Immature natural killer cell (primary cell): ENCODE measurements at regions not wholly inside any gene's neighbourhood (a gene's known extent, or its start where the extent isn't known, plus 50 kb on each side); places are given as distances from the start of the nearest gene placed in this dataset.

Experiments used
- DNase-seq, 3 donors: peaks; one replicate each; pipeline ENCODE4 v3.0.0; 2022; ENCODE audit warnings: mixed read lengths in 1 of 3
- H3K27ac Mint-ChIP-seq, 6 donors: one replicate each; pipeline ENCODE4 v1.8.0; 2020; ENCODE audit warnings: mixed read lengths in 6 of 6, mild to moderate bottlenecking in 5 of 6, inconsistent platforms in 4 of 6, moderate library complexity in 3 of 6
- H3K27me3 Mint-ChIP-seq, 3 donors: one replicate each; pipeline ENCODE4 v1.8.0; 2020 to 2021; ENCODE audit warnings: low read depth in 3 of 3, mild to moderate bottlenecking in 3 of 3, mixed read lengths in 3 of 3, moderate library complexity in 3 of 3, inconsistent platforms in 1 of 3
- H3K36me3 Mint-ChIP-seq, 3 donors: one replicate each; pipeline ENCODE4 v1.8.0; 2020; ENCODE audit warnings: mixed read lengths in 3 of 3, inconsistent platforms in 2 of 3, mild to moderate bottlenecking in 2 of 3
- H3K4me1 Mint-ChIP-seq, 2 donors: one replicate each; pipeline ENCODE4 v1.8.0; 2020; ENCODE audit warnings: inconsistent platforms in 2 of 2, mild to moderate bottlenecking in 2 of 2, mixed read lengths in 2 of 2, moderate library complexity in 1 of 2
- H3K4me3 Mint-ChIP-seq, 5 donors: one replicate each; pipeline ENCODE4 v1.8.0; 2020; ENCODE audit warnings: mild to moderate bottlenecking in 5 of 5, mixed read lengths in 5 of 5, inconsistent platforms in 3 of 5, moderate library complexity in 3 of 5
- H3K9me3 Mint-ChIP-seq, 6 donors: one replicate each; pipeline ENCODE4 v1.8.0; 2020; ENCODE audit warnings: mild to moderate bottlenecking in 6 of 6, mixed read lengths in 6 of 6, inconsistent platforms in 4 of 6, moderate library complexity in 3 of 6

DNA sequence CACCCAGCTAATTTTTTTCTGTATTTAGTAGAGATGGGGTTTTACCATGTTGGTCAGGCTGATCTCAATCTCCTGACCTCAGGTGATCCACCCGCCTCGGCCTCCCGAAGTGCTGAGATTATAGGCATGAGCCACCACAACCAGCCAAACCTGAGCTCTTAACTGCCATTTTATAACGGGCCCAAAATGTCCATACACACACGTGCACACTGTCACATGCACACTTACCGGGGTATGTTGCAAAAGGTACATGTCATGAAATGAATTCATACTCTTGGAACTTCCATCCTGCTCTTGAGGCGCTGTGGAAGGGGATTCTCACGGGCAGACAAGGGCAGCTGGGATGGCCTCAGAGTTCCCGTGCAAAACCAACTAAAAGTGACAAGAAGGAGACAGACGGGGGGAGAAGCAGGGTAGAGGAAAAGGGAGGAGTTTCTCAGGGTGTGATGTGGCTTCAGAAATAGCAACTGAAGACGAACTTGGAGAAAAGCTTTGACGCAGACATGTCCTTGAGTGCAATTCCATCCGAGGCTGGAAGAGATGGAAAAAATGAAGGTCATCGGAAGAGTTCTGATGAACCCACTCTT, 110.9 kb downstream of the BDH1 start:
- H3K4me1 Mint-ChIP-seq, result no peaks in the 10 kb centered on the region
- H3K36me3 Mint-ChIP-seq, result no peaks in the 10 kb centered on the region
- H3K4me3 Mint-ChIP-seq, result no peak overlapping the region
- no peak for DNase-seq
- no peak overlapping the region for H3K27ac Mint-ChIP-seq
- peaks cover 8 to 14% (median 13%) of the 10 kb centered on the region in 3 donors for H3K27me3 Mint-ChIP-seq
- peaks cover 0 to 1% (median 0%) of the 10 kb centered on the region in 6 donors for H3K9me3 Mint-ChIP-seq

- Mint-ChIP-seq H3K27me3 (peaks cover 8 to 11% (median 10%) of the 10 kb centered on the region in 3 donors), H3K27ac (no peak overlapping the region), H3K9me3 (peaks cover 0 to 1% (median 0%) of the 10 kb centered on the region in 6 donors), H3K36me3 (no peaks in the 10 kb centered on the region), H3K4me3 (no peak overlapping the region), H3K4me1 (no peaks in the 10 kb centered on the region)
- DNase-seq, result no peak
Measured at GRCh38 chr3:197443506-197443905, 112.3 kb downstream of the BDH1 start.

- Mint-ChIP-seq H3K9me3 (peaks cover 0 to 1% (median 0%) of the 10 kb centered on the region in 6 donors), H3K4me1 (no peaks in the 10 kb centered on the region), H3K27ac (no peak overlapping the region), H3K27me3 (peaks cover 8 to 11% (median 9%) of the 10 kb centered on the region in 3 donors), H3K36me3 (no peaks in the 10 kb centered on the region), H3K4me3 (no peak overlapping the region)
- DNase-seq, result no peak
Measured at GRCh38 chr3:197440717-197441303, 115.0 kb downstream of the BDH1 start.

DNA sequence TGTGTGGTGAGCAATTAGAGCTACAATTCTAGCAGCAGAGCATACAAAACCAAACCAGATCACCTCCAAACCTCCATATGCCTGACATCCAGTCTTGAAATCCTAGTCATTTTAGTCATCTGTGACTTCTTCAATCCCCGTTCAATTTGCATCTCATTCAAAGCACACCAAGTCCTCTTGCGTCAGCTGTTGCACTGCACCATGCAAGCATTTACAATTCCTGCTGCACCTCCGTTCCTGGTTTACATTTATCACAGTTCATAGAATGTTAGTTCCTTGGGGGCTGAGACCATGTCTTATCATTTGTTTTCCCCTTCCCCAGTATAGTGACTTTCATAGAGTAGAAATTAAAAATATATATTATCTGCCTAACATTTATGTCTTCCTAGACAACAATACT, 116.9 kb downstream of the BDH1 start:
- Mint-ChIP-seq H3K4me1 (no peaks in the 10 kb centered on the region), H3K4me3 (no peak overlapping the region), H3K36me3 (no peaks in the 10 kb centered on the region), H3K27me3 (peaks cover 7 to 9% (median 8%) of the 10 kb centered on the region in 3 donors), H3K27ac (no peak overlapping the region), H3K9me3 (peaks cover 0 to 1% (median 0%) of the 10 kb centered on the region in 6 donors)
- DNase-seq, result no peak

- no peak for DNase-seq
- Mint-ChIP-seq H3K27me3 (peaks cover 0 to 5% (median 5%) of the 10 kb centered on the region in 3 donors), H3K9me3 (no peaks in the 10 kb centered on the region), H3K27ac (no peak overlapping the region), H3K4me1 (no peaks in the 10 kb centered on the region), H3K36me3 (no peaks in the 10 kb centered on the region), H3K4me3 (no peak overlapping the region)
Measured at GRCh38 chr3:197435426-197435825, 120.3 kb downstream of the BDH1 start.

GRCh38 chr3:197434830-197435229, 120.9 kb downstream of the BDH1 start:
- no peak overlapping the region for H3K4me3 Mint-ChIP-seq
- DNase-seq, result no peak
- H3K36me3 Mint-ChIP-seq, result no peaks in the 10 kb centered on the region
- no peak overlapping the region for H3K27ac Mint-ChIP-seq
- no peaks in the 10 kb centered on the region for H3K9me3 Mint-ChIP-seq
- H3K27me3 Mint-ChIP-seq, result peaks cover 2 to 7% (median 5%) of the 10 kb centered on the region in 3 donors
- no peaks in the 10 kb centered on the region for H3K4me1 Mint-ChIP-seq

DNA sequence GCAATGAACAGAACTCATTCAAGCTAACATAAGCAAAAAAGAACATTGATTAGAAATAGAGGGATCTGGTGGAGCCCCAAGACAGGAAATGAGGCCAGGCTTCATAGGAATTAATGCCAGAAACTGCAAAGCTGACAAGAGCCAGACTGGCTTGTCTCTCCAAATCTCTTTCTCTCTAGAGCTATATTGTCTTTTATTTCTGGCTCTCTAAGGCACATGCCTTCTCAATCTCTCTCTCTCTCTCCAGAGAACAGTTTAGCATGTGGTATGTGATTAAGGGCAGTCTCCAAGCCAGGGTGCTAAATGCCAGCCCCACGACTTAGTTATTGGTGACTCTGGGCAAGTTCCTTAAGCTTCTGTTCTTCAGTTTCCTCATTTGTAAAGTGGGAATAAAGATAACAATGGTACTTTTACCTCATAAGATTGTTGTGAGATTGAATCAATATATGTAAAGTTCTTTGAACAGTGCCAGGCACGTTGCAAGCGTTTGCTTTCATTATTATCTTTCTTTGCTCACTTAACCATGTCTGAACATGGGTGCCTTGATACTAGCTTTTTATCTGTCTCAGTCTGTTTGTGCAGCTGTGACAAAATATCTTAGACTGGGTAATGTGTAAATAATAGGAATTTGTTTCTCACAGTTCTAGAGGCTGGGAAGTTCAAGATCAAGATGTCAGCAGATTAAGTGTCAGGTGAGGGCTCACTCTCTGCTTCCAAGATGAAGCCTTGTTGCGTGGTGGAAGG, 123.2 kb downstream of the BDH1 start:
- Mint-ChIP-seq H3K4me3 (no peak overlapping the region), H3K9me3 (no peaks in the 10 kb centered on the region), H3K27ac (no peak overlapping the region), H3K4me1 (peaks cover 7 to 14% of the 10 kb centered on the region in 2 donors), H3K27me3 (peaks cover 4 to 9% (median 6%) of the 10 kb centered on the region in 3 donors), H3K36me3 (no peaks in the 10 kb centered on the region)
- DNase-seq, result no peak

- Mint-ChIP-seq H3K27ac (no peak overlapping the region), H3K27me3 (peaks cover 5 to 9% (median 6%) of the 10 kb centered on the region in 3 donors), H3K9me3 (no peaks in the 10 kb centered on the region), H3K4me3 (no peak overlapping the region), H3K36me3 (no peaks in the 10 kb centered on the region), H3K4me1 (peaks cover 7 to 14% of the 10 kb centered on the region in 2 donors)
- no peak for DNase-seq
Measured at GRCh38 chr3:197431346-197431910, 124.3 kb downstream of the BDH1 start.

DNA sequence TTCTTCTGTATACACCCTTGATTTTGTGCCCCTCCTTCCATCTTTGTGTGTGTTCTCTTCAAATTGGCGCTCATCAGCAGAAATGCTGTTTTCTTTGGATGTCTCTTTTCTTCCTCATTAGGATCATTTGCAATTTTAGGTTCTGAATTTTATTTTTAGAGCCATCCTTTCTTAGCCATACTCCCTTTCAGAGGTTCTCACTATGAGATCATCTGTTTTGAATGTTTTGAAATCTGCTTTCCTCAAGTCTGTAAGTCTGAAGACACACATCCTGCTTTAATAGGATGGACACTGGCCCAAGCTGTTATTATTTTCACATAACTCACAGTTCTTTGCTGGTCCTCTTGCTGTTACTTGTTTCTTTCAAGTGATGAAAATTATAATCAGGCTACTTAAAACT, 124.8 kb downstream of the BDH1 start:
- no peak overlapping the region for H3K27ac Mint-ChIP-seq
- H3K36me3 Mint-ChIP-seq, result no peaks in the 10 kb centered on the region

GRCh38 chr3:197430502-197430901, 125.3 kb downstream of the BDH1 start:
- Mint-ChIP-seq H3K4me3 (no peak overlapping the region), H3K9me3 (no peaks in the 10 kb centered on the region), H3K36me3 (no peaks in the 10 kb centered on the region), H3K4me1 (peaks cover 7 to 14% of the 10 kb centered on the region in 2 donors), H3K27ac (no peak overlapping the region), H3K27me3 (peaks cover 6 to 9% (median 7%) of the 10 kb centered on the region in 3 donors)
- DNase-seq, result no peak

More for the DNA sequence above, 124.8 kb downstream of the BDH1 start:
- peaks cover 6 to 9% (median 7%) of the 10 kb centered on the region in 3 donors for H3K27me3 Mint-ChIP-seq
- no peak for DNase-seq
- peaks cover 7 to 14% of the 10 kb centered on the region in 2 donors for H3K4me1 Mint-ChIP-seq
- H3K4me3 Mint-ChIP-seq, result no peak overlapping the region
- H3K9me3 Mint-ChIP-seq, result no peaks in the 10 kb centered on the region

GRCh38 chr3:197428952-197429351, 126.8 kb downstream of the BDH1 start:
- no peak for DNase-seq
- H3K27ac Mint-ChIP-seq, result no peak overlapping the region
- peaks cover 6 to 10% (median 7%) of the 10 kb centered on the region in 3 donors for H3K27me3 Mint-ChIP-seq
- H3K36me3 Mint-ChIP-seq, result no peaks in the 10 kb centered on the region
- no peak overlapping the region for H3K4me3 Mint-ChIP-seq
- H3K9me3 Mint-ChIP-seq, result no peaks in the 10 kb centered on the region
- H3K4me1 Mint-ChIP-seq, result peaks cover 7 to 14% of the 10 kb centered on the region in 2 donors

DNA sequence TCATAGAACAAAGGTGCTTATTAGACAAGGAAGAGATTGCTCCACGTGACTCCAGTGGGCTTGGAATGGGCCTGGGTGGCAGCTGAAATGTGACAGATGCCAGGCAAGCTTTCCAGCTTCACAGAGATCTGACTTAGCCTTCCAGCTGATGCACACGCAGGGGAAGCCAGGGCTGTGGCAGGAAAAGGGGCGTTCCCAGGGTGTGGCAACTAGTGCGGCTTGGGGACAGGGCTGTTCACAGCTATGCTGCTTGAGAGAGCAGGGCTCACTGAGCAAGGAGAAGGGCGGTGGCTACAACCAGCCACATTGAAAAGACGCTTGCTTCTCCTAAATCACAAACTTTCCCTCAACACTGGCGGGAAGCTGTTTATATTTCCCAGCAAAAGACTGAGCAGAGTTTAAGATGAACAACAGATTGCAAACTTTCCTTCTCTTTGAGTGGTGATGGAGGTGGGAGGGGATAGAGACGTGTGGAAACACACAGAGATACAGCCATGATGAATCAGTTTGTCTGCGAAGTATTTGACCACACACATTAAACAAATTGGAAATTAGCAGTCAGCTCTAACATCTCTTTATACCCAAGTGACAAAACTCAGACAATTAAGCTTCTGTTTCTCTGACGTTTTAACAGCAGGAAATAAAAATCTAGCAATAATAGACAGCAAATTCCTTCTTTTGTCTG, 127.5 kb downstream of the BDH1 start:
- H3K27me3 Mint-ChIP-seq, result peaks cover 6 to 12% (median 7%) of the 10 kb centered on the region in 3 donors
- peaks cover 7 to 14% of the 10 kb centered on the region in 2 donors for H3K4me1 Mint-ChIP-seq
- no peak overlapping the region for H3K27ac Mint-ChIP-seq
- H3K9me3 Mint-ChIP-seq, result no peaks in the 10 kb centered on the region
- no peaks in the 10 kb centered on the region for H3K36me3 Mint-ChIP-seq
- peak overlapping the region in 2 of 5 donors; percentile 19 to 54 for H3K4me3 Mint-ChIP-seq
- no peak for DNase-seq

GRCh38 chr3:197427021-197427420, 128.6 kb upstream of the DLG1 start:
- DNase-seq, result no peak
- Mint-ChIP-seq H3K4me1 (peaks cover 7 to 14% of the 10 kb centered on the region in 2 donors), H3K4me3 (no peak overlapping the region), H3K9me3 (no peaks in the 10 kb centered on the region), H3K27ac (no peak overlapping the region), H3K27me3 (peaks cover 8 to 11% (median 9%) of the 10 kb centered on the region in 3 donors), H3K36me3 (no peaks in the 10 kb centered on the region)
